IMR-90 (cell line): ENCODE measurements at regions not wholly inside any gene's neighbourhood (a gene's known extent, or its start where the extent isn't known, plus 50 kb on each side); places are given as distances from the start of the nearest gene placed in this dataset.
A peak's percentile ranks its signal among the peaks of the same experiment; 100 is the strongest.

Experiments used
- ATAC-seq: fragments of 200-7000 bp; cut with Tn5 transposase; 2 replicates; pipeline ENCODE4 v1.9.1; 2020; ENCODE audit warnings: low read depth, mild to moderate bottlenecking, moderate library complexity
- BruUV-seq: library from RNA; stranded (reverse); fragments of 400-500 nt; replicated peaks from 2 replicates; lab custom pipeline; 2021; lab: Mats Ljungman, UMichigan
- CTCF ChIA-PET: fragments of 300-600 bp; formaldehyde crosslinking; extraction: SDS; loops from one replicate; lab custom pipeline; 2021; ENCODE audit warnings: antibody characterized with exemption; lab: Yijun Ruan, JAX
- POLR2A ChIA-PET: fragments of 300-600 bp; sonication (Branson Sonifier 250); formaldehyde crosslinking; loops from one replicate; lab custom pipeline; 2022; ENCODE audit warnings: antibody characterized with exemption; ENCODE audit not compliant: unreplicated experiment; lab: Charles Lee
- DNase-seq: peaks from one replicate; pipeline ENCODE4 v3.0.0; 2013
- H2AFZ ChIP-seq: replicated peaks from 2 replicates; pipeline ENCODE3; 2013; ENCODE audit warnings: low read length, mild to moderate bottlenecking; ENCODE audit not compliant: poor library complexity
- H2AK5ac ChIP-seq: 2 replicates; pipeline ENCODE4 v1.6.1; 2013; ENCODE audit warnings: low read depth, low read length, inconsistent platforms
- H2AK9ac ChIP-seq: replicated peaks from 2 replicates; pipeline ENCODE3; 2013; ENCODE audit warnings: mild to moderate bottlenecking, low read depth, low read length, moderate library complexity; ENCODE audit not compliant: poor library complexity
- H2BK120ac ChIP-seq: 2 replicates; pipeline ENCODE4 v1.6.1; 2013; ENCODE audit warnings: low read depth, low read length, inconsistent platforms
- H2BK15ac ChIP-seq: 3 replicates; pipeline ENCODE4 v1.6.1; 2013; ENCODE audit warnings: low read depth, low read length, inconsistent platforms
- H2BK20ac ChIP-seq: 2 replicates; pipeline ENCODE4 v1.6.1; 2013; ENCODE audit warnings: low read depth, mild to moderate bottlenecking, inconsistent platforms, low read length, moderate library complexity
- H2BK5ac ChIP-seq: 2 replicates; pipeline ENCODE4 v1.6.1; 2013; ENCODE audit warnings: mild to moderate bottlenecking, low read depth, low read length, inconsistent platforms; ENCODE audit not compliant: poor library complexity, severe bottlenecking
- H3K14ac ChIP-seq: replicated peaks from 2 replicates; pipeline ENCODE4 v1.6.1; 2013; ENCODE audit warnings: low read depth, low read length, inconsistent platforms
- H3K18ac ChIP-seq: 2 replicates; pipeline ENCODE4 v1.6.1; 2013; ENCODE audit warnings: low read depth, low read length, control low read depth
- H3K23ac ChIP-seq: 2 replicates; pipeline ENCODE4 v1.6.1; 2013; ENCODE audit warnings: low read depth, low read length, inconsistent platforms
- H3K27ac ChIP-seq: 2 replicates; pipeline ENCODE4 v1.5.1; 2013; ENCODE audit warnings: mild to moderate bottlenecking, control low read depth, low read length; ENCODE audit not compliant: insufficient read depth
- H3K27me3 ChIP-seq: 2 replicates; pipeline ENCODE4 v1.6.1; 2013; ENCODE audit warnings: low read length; ENCODE audit not compliant: control insufficient read depth, insufficient read depth
- H3K36me3 ChIP-seq: 2 replicates; pipeline ENCODE4 v1.6.1; 2013; ENCODE audit warnings: low read length, mixed read lengths; ENCODE audit not compliant: control insufficient read depth, insufficient read depth
- H3K4ac ChIP-seq: 2 replicates; pipeline ENCODE4 v1.6.1; 2013; ENCODE audit warnings: low read depth, low read length, inconsistent platforms
- H3K4me1 ChIP-seq: 2 replicates; pipeline ENCODE4 v1.6.1; 2013; ENCODE audit warnings: low read length, mixed read lengths; ENCODE audit not compliant: control insufficient read depth, insufficient read depth
- H3K4me2 ChIP-seq: 2 replicates; pipeline ENCODE4 v1.6.1; 2013; ENCODE audit warnings: low read depth, mild to moderate bottlenecking, control low read depth, low read length, moderate library complexity
- H3K4me3 ChIP-seq: 2 replicates; pipeline ENCODE4 v1.5.1; 2013; ENCODE audit warnings: low read depth, mild to moderate bottlenecking, control low read depth, low read length, moderate library complexity; ENCODE audit not compliant: insufficient read depth
- H3K56ac ChIP-seq: 2 replicates; pipeline ENCODE4 v1.6.1; 2013; ENCODE audit warnings: low read length, inconsistent platforms; ENCODE audit not compliant: insufficient read depth; ENCODE audit errors: extremely low read depth
- H3K79me1 ChIP-seq, 2 experiments: 2 replicates each; pipeline ENCODE4 v1.6.1; 2013; ENCODE audit warnings: low read length in 2 of 2, inconsistent platforms in 1 of 2, low read depth in 1 of 2
- H3K9ac ChIP-seq: 2 replicates; pipeline ENCODE4 v1.6.1; 2013; ENCODE audit warnings: low read depth, low read length, control low read depth
- H3K9me1 ChIP-seq: 2 replicates; pipeline ENCODE4 v1.6.1; 2013; ENCODE audit warnings: low read length, inconsistent platforms; ENCODE audit not compliant: insufficient read depth
- H3K9me3 ChIP-seq: 2 replicates; pipeline ENCODE4 v1.6.1; 2013; ENCODE audit warnings: low read length; ENCODE audit not compliant: control insufficient read depth, insufficient read depth
- H4K20me1 ChIP-seq: 2 replicates; pipeline ENCODE4 v1.6.1; 2013; ENCODE audit warnings: low read length, inconsistent platforms; ENCODE audit not compliant: insufficient read depth
- H4K5ac ChIP-seq: 2 replicates; pipeline ENCODE4 v1.6.1; 2013; ENCODE audit warnings: mild to moderate bottlenecking, low read depth, low read length, control low read depth
- H4K8ac ChIP-seq, 2 experiments: 2 replicates each; pipeline ENCODE4 v1.6.1; 2013; ENCODE audit warnings: low read depth in 2 of 2, low read length in 2 of 2, control low read depth in 1 of 2, inconsistent platforms in 1 of 2
- H4K91ac ChIP-seq: 2 replicates; pipeline ENCODE4 v1.6.1; 2013; ENCODE audit warnings: low read depth, low read length, inconsistent platforms; ENCODE audit not compliant: insufficient read depth
- CEBPB ChIP-seq: IDR thresholded peaks from 2 replicates; pipeline ENCODE4 v1.6.1; 2012; ENCODE audit warnings: low read depth, low read length, improper control_type of control experiment
- POLR2A ChIP-seq: IDR thresholded peaks from 2 replicates; pipeline ENCODE4 v1.6.1; 2012; ENCODE audit warnings: mild to moderate bottlenecking, low read depth, low read length
- WGBS, 2 experiments: methylation state at CpG; one replicate each; pipeline versions ENCODE4 v1.1.5 to v1.1.7; 2013; ENCODE audit warnings: missing lambda C conversion rate in 2 of 2; ENCODE audit not compliant: insufficient read length in 1 of 2; ENCODE audit errors: extremely low coverage in 2 of 2; 5-methylcytosine and 5-hydroxymethylcytosine counted together
- dilution Hi-C: fragments of 300-500 bp; cut with HindIII; formaldehyde crosslinking; loops from one replicate; pipeline ENCODE4 v1.14.3; 2018; ENCODE audit warnings: low sequenced_read_pairs; ENCODE audit not compliant: unreplicated experiment
- in situ Hi-C: fragments of 300-500 bp; cut with MboI; formaldehyde crosslinking; loops from 3 replicates; pipeline ENCODE4 v1.14.3; 2019; ENCODE audit warnings: low sequenced_read_pairs, inconsistent platforms, mixed read lengths
- intact Hi-C: fragments of 100-400 bp; cut with micrococcal nuclease; formaldehyde crosslinking; loops from 2 replicates; pipeline ENCODE4 v1.10.0; 2022

DNA sequence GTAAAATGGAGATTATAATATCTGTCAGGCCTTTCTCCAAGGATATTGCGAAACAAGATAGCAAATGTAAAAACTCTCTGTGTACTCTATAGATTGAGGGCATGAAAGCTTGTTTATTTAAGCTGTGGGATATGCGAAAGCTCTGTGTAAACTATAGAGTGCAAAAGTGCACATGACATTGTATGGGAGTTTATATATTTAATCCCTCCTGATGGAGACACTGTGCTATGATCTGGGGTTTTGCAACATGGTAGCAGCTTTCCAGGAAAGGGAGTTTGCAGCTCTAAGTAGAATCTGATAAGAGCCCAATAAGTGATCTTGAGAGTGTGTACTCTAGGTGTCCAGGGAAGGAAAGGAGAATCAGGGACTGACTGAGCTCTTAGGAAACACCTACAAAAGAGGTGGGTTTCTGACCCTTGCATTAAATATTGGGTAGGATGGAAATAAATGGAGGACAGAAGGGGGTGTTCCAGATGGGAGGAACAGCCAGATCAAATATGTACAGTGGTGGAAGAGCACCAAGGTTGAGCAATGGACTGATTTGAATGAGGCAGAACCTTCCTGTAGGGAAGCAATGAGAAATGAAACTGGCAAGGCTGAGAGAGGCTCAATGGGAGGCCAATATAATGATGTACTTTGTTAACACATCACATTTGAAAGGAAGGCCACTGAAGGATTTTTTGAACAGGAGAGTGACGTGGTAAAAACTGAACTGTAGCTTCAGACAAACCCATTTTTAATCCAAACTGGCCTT is 450.1 kb downstream of the GJA1 start:
- Histone ChIP-seq H2BK20ac (no peak overlapping the region), H2BK120ac (0 out of 2 replicates have a peak overlapping the region, but pooled peaks have one; percentile 21), H3K4ac (peak overlapping the region; percentile 8; the same call in 1 of the 2 replicates), H3K9ac (no peak overlapping the region), H3K27me3 (no peaks in the 10 kb centered on the region), H2BK15ac (0 out of 3 replicates have a peak overlapping the region, but pooled peaks have one; percentile 59), H2BK5ac (no peak overlapping the region), H2AK5ac (peak overlapping the region; percentile 69; the same call in 1 of the 2 replicates), H3K4me2 (peak overlapping the region; percentile 57), H3K18ac (peak overlapping the region; percentile 68), H4K5ac (peak overlapping the region; percentile 50), H3K9me1 (0 out of 2 replicates have a peak, but pooled peaks cover 3% of the 10 kb centered on the region), H3K23ac (no peak overlapping the region), H3K9me3 (no peaks in the 10 kb centered on the region), H3K4me1 (peaks cover 17% of the 10 kb centered on the region), H2AFZ (no peak overlapping the region), H4K91ac (peak overlapping the region; percentile 51), H3K4me3 (no peak overlapping the region), H3K27ac (peak overlapping the region; percentile 62; the same call in 1 of the 2 replicates), H2AK9ac (no peak overlapping the region), H3K14ac (no peak overlapping the region; the same call in 1 of the 2 replicates), H4K8ac (peak overlapping the region in 1 of 2 experiments; percentile 39; a peak in 1 of 4 replicates), H3K79me1 (no peaks in the 10 kb centered on the region), H3K36me3 (no peaks in the 10 kb centered on the region), H3K56ac (no peak overlapping the region), H4K20me1 (no peaks in the 10 kb centered on the region)
- ChIA-PET CTCF (no interaction called here), POLR2A (no interaction called here)
- dilution Hi-C loops (no loop called here), intact Hi-C loops (loop anchor here (10.0 kb wide), 1 partner anchor 129 kb away; no protein-coding TSS in a partner anchor), in situ Hi-C loops (no loop called here)
- DNase-seq (peak; percentile 85), ATAC-seq (peak; percentile 63)
- BruUV-seq = no TSS peak
- TF ChIP-seq CEBPB = peak; percentile 93
- no peak for TF ChIP-seq POLR2A
- no CpG with 5 or more reads among the region's 3 CpGs for WGBS, 2 experiments
